HepG2 (cell line): ENCODE measurements at regions not wholly inside any gene's neighbourhood (a gene's known extent, or its start where the extent isn't known, plus 50 kb on each side); places are given as distances from the start of the nearest gene placed in this dataset.

Experiments used
- ATAC-seq: fragments of 200-7000 bp; cut with Tn5 transposase; 3 replicates; pipeline ENCODE4 v1.9.1; 2020; ENCODE audit warnings: mild to moderate bottlenecking, moderate library complexity
- BruUV-seq: library from RNA; stranded (reverse); fragments of 400-500 nt; replicated peaks from 2 replicates; lab custom pipeline; 2021; lab: Mats Ljungman, UMichigan
- CTCF ChIA-PET: fragments of 300-600 bp; formaldehyde crosslinking; extraction: SDS; loops from one replicate; lab custom pipeline; 2021; ENCODE audit warnings: low total read pairs, inconsistent platforms, low intra/inter-chr PET ratio; lab: Yijun Ruan, JAX
- POLR2A ChIA-PET: fragments of 350-600 bp; sonication (Branson Sonifier 250); formaldehyde crosslinking; loops from one replicate; lab custom pipeline; 2020; ENCODE audit warnings: antibody characterized with exemption, inconsistent platforms; lab: Yijun Ruan, JAX
- DNase-seq: peaks from one replicate; pipeline ENCODE4 v3.0.0-alpha.2; 2015; ENCODE audit warnings: low spot score
- FAIRE-seq: peaks from 3 replicates; lab custom pipeline; 2011; peaks lifted over from hg19 to GRCh38; lab: Jason Lieb, UNC
- H2AFZ ChIP-seq: one replicate; pipeline ENCODE4 v1.6.1; 2011; ENCODE audit warnings: low read length, inconsistent platforms
- H3K27ac ChIP-seq: fragments of 300-600 bp; 3 replicates; pipeline ENCODE4 v1.8.0; 2011; ENCODE audit warnings: mixed run types, mild to moderate bottlenecking, mixed read lengths, low read length, inconsistent platforms; ENCODE audit not compliant: insufficient read depth; ENCODE audit errors: extremely low read length
- H3K27me3 ChIP-seq, 2 experiments: fragments of 200-600 bp in 1 of 2; 2 replicates in 1 of 2; 3 replicates in 1 of 2; pipeline versions ENCODE4 v1.6.0 to v1.8.0; 2011; ENCODE audit warnings: low read length in 2 of 2, mild to moderate bottlenecking in 2 of 2, moderate library complexity in 2 of 2, inconsistent platforms in 1 of 2; ENCODE audit not compliant: insufficient read depth in 2 of 2, control insufficient read depth in 1 of 2
- H3K36me3 ChIP-seq, 2 experiments: fragments of 200-600 bp in 1 of 2; replicated peaks in 1 of 2; 2 replicates in 1 of 2; 3 replicates in 1 of 2; pipeline versions ENCODE4 v1.5.1 to v1.8.0; 2011; ENCODE audit warnings: low read length in 2 of 2, inconsistent platforms in 1 of 2; ENCODE audit not compliant: insufficient read depth in 2 of 2, control insufficient read depth in 1 of 2
- H3K4me1 ChIP-seq: 2 replicates; pipeline ENCODE4 v1.5.1; 2012; ENCODE audit warnings: low read length, inconsistent platforms; ENCODE audit not compliant: insufficient read depth
- H3K4me2 ChIP-seq: 2 replicates; pipeline ENCODE4 v1.6.0; 2011; ENCODE audit warnings: low read depth, low read length, inconsistent platforms
- H3K4me3 ChIP-seq, 3 experiments: fragments of 200-600 bp in 1 of 3; sonication (generic), shearing (Covaris generic) in 1 of 3; replicated peaks in 1 of 3; 2 replicates each; pipeline ENCODE4 v1.5.1; 2011 to 2016; ENCODE audit warnings: low read length in 3 of 3, inconsistent platforms in 2 of 3, low read depth in 2 of 3, mild to moderate bottlenecking in 2 of 3, control low read depth in 1 of 3, mixed read lengths in 1 of 3; ENCODE audit not compliant: insufficient read depth in 1 of 3
- H3K79me2 ChIP-seq: one replicate; pipeline ENCODE4 v1.6.1; 2011; ENCODE audit warnings: low read length, inconsistent platforms; ENCODE audit not compliant: insufficient read depth
- H3K9ac ChIP-seq: 2 replicates; pipeline ENCODE4 v1.6.0; 2011; ENCODE audit warnings: mild to moderate bottlenecking, low read depth, low read length, inconsistent platforms; ENCODE audit not compliant: insufficient read depth
- H3K9me3 ChIP-seq: 2 replicates; pipeline ENCODE4 v1.5.1; 2012; ENCODE audit warnings: mild to moderate bottlenecking, low read length
- H4K20me1 ChIP-seq: 2 replicates; pipeline ENCODE4 v1.6.0; 2011; ENCODE audit warnings: inconsistent platforms, mild to moderate bottlenecking, low read length, moderate library complexity; ENCODE audit not compliant: insufficient read depth
- GMEB1 ChIP-seq: sonication (generic); formaldehyde crosslinking; IDR thresholded peaks from 2 replicates; pipeline ENCODE4 v1.5.1; 2020; ENCODE audit warnings: missing genetic modification reagents, mild to moderate bottlenecking, borderline replicate concordance
- HNF1B ChIP-seq: sonication (generic); formaldehyde crosslinking; IDR thresholded peaks from 2 replicates; pipeline ENCODE4 v1.5.1; 2020; ENCODE audit warnings: mild to moderate bottlenecking, moderate library complexity, missing genetic modification reagents
- HOXD1 ChIP-seq: sonication (generic); formaldehyde crosslinking; IDR thresholded peaks from 2 replicates; pipeline ENCODE4 v1.5.0; 2020; ENCODE audit warnings: missing genetic modification reagents
- KAT8 ChIP-seq: IDR thresholded peaks from 2 replicates; pipeline ENCODE4 v1.6.1; 2016; ENCODE audit warnings: missing genetic modification reagents, missing compliant biosample characterization
- MAZ ChIP-seq, 2 experiments: sonication (generic) in 1 of 2; formaldehyde crosslinking in 1 of 2; IDR thresholded peaks; 2 replicates each; pipeline versions ENCODE4 v1.5.0 to v1.6.1; 2012 to 2020; ENCODE audit warnings: low read depth in 2 of 2, mild to moderate bottlenecking in 2 of 2, borderline replicate concordance in 1 of 2, improper control_type of control experiment in 1 of 2, low read length in 1 of 2, missing genetic modification reagents in 1 of 2, moderate library complexity in 1 of 2
- NFE2L1 ChIP-seq: sonication (generic); formaldehyde crosslinking; IDR thresholded peaks from 2 replicates; pipeline ENCODE4 v1.4.0; 2020; ENCODE audit warnings: missing genetic modification reagents, mild to moderate bottlenecking, borderline replicate concordance
- WIZ ChIP-seq: sonication (generic); formaldehyde crosslinking; IDR thresholded peaks from 2 replicates; pipeline ENCODE4 v1.5.1; 2020; ENCODE audit warnings: mild to moderate bottlenecking, missing genetic modification reagents
- ZBTB33 ChIP-seq: sonication (generic); formaldehyde crosslinking; IDR thresholded peaks from 2 replicates; pipeline ENCODE4 v1.4.0; 2020; ENCODE audit warnings: missing genetic modification reagents
- ZNF749 ChIP-seq: sonication (generic); formaldehyde crosslinking; IDR thresholded peaks from 2 replicates; pipeline ENCODE4 v1.8.0; 2022; ENCODE audit warnings: mild to moderate bottlenecking, missing genetic modification reagents, moderate library complexity, borderline replicate concordance
- WGBS: methylation state at CpG from one replicate; pipeline ENCODE4 v1.1.6; 2017; ENCODE audit warnings: low lambda C conversion rate; 5-methylcytosine and 5-hydroxymethylcytosine counted together
- in situ Hi-C: cut with HindIII; loops from 2 replicates; pipeline ENCODE4 v1.10.0; 2017; ENCODE audit warnings: low pct_unique_long_range_greater_than_20kb; ENCODE audit not compliant: extremely low pct_ligation_motif_present
- intact Hi-C: fragments of 100-400 bp; cut with micrococcal nuclease; formaldehyde crosslinking; loops from one replicate; pipeline ENCODE4 v1.10.0; 2022; ENCODE audit not compliant: unreplicated experiment

GRCh38 chr1:82944822-82945221, 1054.1 kb downstream of the TTLL7 start:
- CTCF ChIA-PET, result no interaction called here
- WGBS, result 3% methylated on average over 1 of the region's 1 CpG

More at GRCh38 chr1:82944822-82945221, 1054.1 kb downstream of the TTLL7 start:
- DNase-seq (no peak), ATAC-seq (no peak), FAIRE-seq (no peak)
- H3K36me3 ChIP-seq, result no peaks in the 10 kb centered on the region
- H3K9ac ChIP-seq, result no peak overlapping the region
- peaks cover 77% of the 10 kb centered on the region for H3K9me3 ChIP-seq
- no peaks in the 10 kb centered on the region for H4K20me1 ChIP-seq
- no TSS peak for BruUV-seq
- H3K4me1 ChIP-seq, result no peaks in the 10 kb centered on the region
- H3K4me2 ChIP-seq, result no peak overlapping the region
- no peak for TF ChIP-seq HNF1B (CRISPR knock-in tag)
- TF ChIP-seq KAT8 (CRISPR knock-in tag), result no peak
- no peak for TF ChIP-seq WIZ (CRISPR knock-in tag)
- no peak for TF ChIP-seq NFE2L1 (CRISPR knock-in tag)
- no peak for TF ChIP-seq ZBTB33 (CRISPR knock-in tag)
- TF ChIP-seq HOXD1, result no peak
- no peak for TF ChIP-seq ZNF749
- no peak for TF ChIP-seq MAZ (IDR thresholded peaks at IDR 0.05; ENCODE audit: borderline replicate concordance, low read depth, low read length)
- no peak for TF ChIP-seq MAZ (CRISPR knock-in tag; IDR thresholded peaks at IDR 0.05; ENCODE audit: low read depth)
- no peak for TF ChIP-seq GMEB1
- no peak overlapping the region for H3K27ac ChIP-seq
- no peak overlapping the region for H2AFZ ChIP-seq
- H3K4me3 ChIP-seq, result no peak overlapping the region
- H3K27me3 ChIP-seq, result no peaks in the 10 kb centered on the region
- in situ Hi-C loops, result no loop called here
- intact Hi-C loops, result no loop called here
- no peaks in the 10 kb centered on the region for H3K79me2 ChIP-seq
- POLR2A ChIA-PET, result no interaction called here
